SK-N-MC (cell line): ENCODE measurements at regions not wholly inside any gene's neighbourhood (a gene's known extent, or its start where the extent isn't known, plus 50 kb on each side); places are given as distances from the start of the nearest gene placed in this dataset.

Experiments
- DNase-seq: peaks from one replicate; pipeline ENCODE4 v3.0.0-alpha.2; 2011; ENCODE audit warnings: low read depth, low spot score
- H3K27ac ChIP-seq: fragments of 200-600 bp; sonication (generic); 2 replicates; pipeline ENCODE4 v1.5.1; 2016; ENCODE audit warnings: mixed run types
- H3K36me3 ChIP-seq: fragments of 200-600 bp; sonication (generic); 2 replicates; pipeline ENCODE4 v1.6.1; 2017; ENCODE audit warnings: antibody characterized with exemption, low read length, mixed read lengths; ENCODE audit not compliant: insufficient read depth
- H3K4me3 ChIP-seq: fragments of 200-600 bp; sonication (generic); 2 replicates; pipeline ENCODE4 v1.5.1; 2016
- H3K9ac ChIP-seq: fragments of 200-600 bp; sonication (generic); 2 replicates; pipeline ENCODE4 v1.8.0; 2017; ENCODE audit warnings: mixed run types, mixed read lengths; ENCODE audit not compliant: insufficient read length
- H3K9me3 ChIP-seq: fragments of 200-600 bp; sonication (generic); 2 replicates; pipeline ENCODE4 v1.6.1; 2017; ENCODE audit warnings: low read depth, mild to moderate bottlenecking, antibody characterized with exemption, low read length, moderate library complexity, mixed read lengths
- EZH2 ChIP-seq: fragments of 200-600 bp; sonication (generic); IDR thresholded peaks from one replicate; pipeline ENCODE4 v1.6.1; 2017; ENCODE audit warnings: antibody characterized with exemption
- FOXP2 ChIP-seq: optimal IDR thresholded peaks from 2 replicates; pipeline ENCODE3; 2011; ENCODE audit warnings: mild to moderate bottlenecking, moderate library complexity; ENCODE audit not compliant: insufficient read depth; ENCODE audit errors: extremely low read length, control extremely low read depth
- POLR2AphosphoS5 ChIP-seq: IDR thresholded peaks from 2 replicates; pipeline ENCODE4 v1.6.1; 2012; ENCODE audit warnings: mild to moderate bottlenecking, low read depth, low read length, borderline replicate concordance

- H3K4me3 ChIP-seq, result no peak overlapping the region
- no peak for DNase-seq
- H3K27ac ChIP-seq, result no peak overlapping the region
- no peaks in the 10 kb centered on the region for H3K36me3 ChIP-seq
- TF ChIP-seq FOXP2 (no peak), POLR2AphosphoS5 (no peak), EZH2 (no peak)
- no peak overlapping the region for H3K9ac ChIP-seq
- H3K9me3 ChIP-seq, result no peaks in the 10 kb centered on the region
Observed at GRCh38 chr17:13978478-13978877, 90.8 kb upstream of the COX10 start.

GRCh38 chr17:13981881-13982280 is 87.4 kb upstream of the COX10 start:
- TF ChIP-seq EZH2, result no peak
- TF ChIP-seq FOXP2, result no peak
- no peak for TF ChIP-seq POLR2AphosphoS5
- Histone ChIP-seq H3K9ac (no peak overlapping the region), H3K27ac (no peak overlapping the region), H3K4me3 (no peak overlapping the region), H3K36me3 (no peaks in the 10 kb centered on the region), H3K9me3 (no peaks in the 10 kb centered on the region)
- DNase-seq, result no peak

- no peak for TF ChIP-seq POLR2AphosphoS5
- no peak for TF ChIP-seq FOXP2
- TF ChIP-seq EZH2, result no peak
- no peak overlapping the region for H3K4me3 ChIP-seq
- H3K9me3 ChIP-seq, result no peaks in the 10 kb centered on the region
- DNase-seq, result no peak
- H3K9ac ChIP-seq, result no peak overlapping the region
- no peak overlapping the region for H3K27ac ChIP-seq
- H3K36me3 ChIP-seq, result no peaks in the 10 kb centered on the region
Observed at GRCh38 chr17:13984956-13985355, 84.3 kb upstream of the COX10 start.

- Histone ChIP-seq H3K27ac (no peak overlapping the region), H3K9me3 (no peaks in the 10 kb centered on the region), H3K4me3 (no peak overlapping the region), H3K9ac (no peak overlapping the region), H3K36me3 (no peaks in the 10 kb centered on the region)
- DNase-seq, result no peak
- TF ChIP-seq POLR2AphosphoS5 (no peak), EZH2 (no peak), FOXP2 (no peak)
Observed at GRCh38 chr17:13986855-13987254, 82.4 kb upstream of the COX10 start.

GRCh38 chr17:13989138-13989537 is 80.2 kb upstream of the COX10 start:
- no peaks in the 10 kb centered on the region for H3K36me3 ChIP-seq
- no peak for DNase-seq
- no peaks in the 10 kb centered on the region for H3K9me3 ChIP-seq
- no peak overlapping the region for H3K9ac ChIP-seq
- H3K4me3 ChIP-seq, result no peak overlapping the region
- H3K27ac ChIP-seq, result no peak overlapping the region
- TF ChIP-seq FOXP2, result no peak
- TF ChIP-seq POLR2AphosphoS5, result no peak
- TF ChIP-seq EZH2, result no peak

- DNase-seq, result no peak
- no peaks in the 10 kb centered on the region for H3K36me3 ChIP-seq
- H3K9me3 ChIP-seq, result no peaks in the 10 kb centered on the region
- H3K4me3 ChIP-seq, result no peak overlapping the region
- H3K27ac ChIP-seq, result no peak overlapping the region
- TF ChIP-seq POLR2AphosphoS5 (no peak), FOXP2 (no peak), EZH2 (no peak)
- H3K9ac ChIP-seq, result no peak overlapping the region
Observed at GRCh38 chr17:13993106-13993505, 76.2 kb upstream of the COX10 start.

GRCh38 chr17:13994050-13994449 is 75.3 kb upstream of the COX10 start:
- Histone ChIP-seq H3K36me3 (no peaks in the 10 kb centered on the region), H3K27ac (no peak overlapping the region), H3K9ac (no peak overlapping the region), H3K9me3 (no peaks in the 10 kb centered on the region), H3K4me3 (no peak overlapping the region)
- DNase-seq, result no peak
- TF ChIP-seq EZH2 (no peak), FOXP2 (no peak), POLR2AphosphoS5 (no peak)

- H3K36me3 ChIP-seq, result no peaks in the 10 kb centered on the region
- no peak overlapping the region for H3K27ac ChIP-seq
- no peaks in the 10 kb centered on the region for H3K9me3 ChIP-seq
- TF ChIP-seq FOXP2 (no peak), POLR2AphosphoS5 (no peak), EZH2 (no peak)
- DNase-seq, result no peak
- no peak overlapping the region for H3K4me3 ChIP-seq
- no peak overlapping the region for H3K9ac ChIP-seq
Observed at GRCh38 chr17:13995856-13996271, 73.4 kb upstream of the COX10 start.

- no peaks in the 10 kb centered on the region for H3K36me3 ChIP-seq
- H3K27ac ChIP-seq, result no peak overlapping the region
- no peaks in the 10 kb centered on the region for H3K9me3 ChIP-seq
- no peak for DNase-seq
- no peak for TF ChIP-seq EZH2
- TF ChIP-seq POLR2AphosphoS5, result no peak
- no peak for TF ChIP-seq FOXP2
- no peak overlapping the region for H3K9ac ChIP-seq
- H3K4me3 ChIP-seq, result no peak overlapping the region
Observed at GRCh38 chr17:13996276-13996675, 73.0 kb upstream of the COX10 start.
